RWPE2 (cell line): ENCODE measurements at regions not wholly inside any gene's neighbourhood (a gene's known extent, or its start where the extent isn't known, plus 50 kb on each side); places are given as distances from the start of the nearest gene placed in this dataset.

Experiments
- ATAC-seq: fragments of 200-7000 bp; cut with Tn5 transposase; 3 replicates; pipeline ENCODE4 v1.9.1; 2021; ENCODE audit warnings: low read depth
- DNase-seq: peaks from one replicate; pipeline ENCODE4 v3.0.0-alpha.2; 2020; ENCODE audit warnings: low spot score
- H3K27ac ChIP-seq: fragments of 450-650 bp; 2 replicates; pipeline ENCODE4 v1.5.1; 2017; ENCODE audit warnings: mild to moderate bottlenecking; ENCODE audit not compliant: poor library complexity, severe bottlenecking
- H3K27me3 ChIP-seq: fragments of 250-450 bp; sonication (Bioruptor Pico); 2 replicates; pipeline ENCODE4 v1.5.1; 2021; ENCODE audit warnings: mild to moderate bottlenecking, moderate library complexity; ENCODE audit not compliant: insufficient read depth, poor library complexity, severe bottlenecking
- H3K36me3 ChIP-seq: fragments of 250-450 bp; sonication (Bioruptor Pico); 2 replicates; pipeline ENCODE4 v1.5.1; 2020; ENCODE audit warnings: low read depth, mild to moderate bottlenecking, moderate library complexity
- H3K4me1 ChIP-seq: fragments of 250-450 bp; sonication (Bioruptor Pico); 2 replicates; pipeline ENCODE4 v1.5.1; 2021; ENCODE audit warnings: mild to moderate bottlenecking, moderate library complexity; ENCODE audit not compliant: insufficient read depth, poor library complexity, severe bottlenecking
- H3K4me3 ChIP-seq: fragments of 250-450 bp; sonication (Bioruptor Pico); 2 replicates; pipeline ENCODE4 v1.5.1; 2021; ENCODE audit warnings: mild to moderate bottlenecking, moderate library complexity; ENCODE audit not compliant: severe bottlenecking
- H3K9me3 ChIP-seq: fragments of 250-450 bp; sonication (Bioruptor Pico); 2 replicates; pipeline ENCODE4 v1.5.1; 2021; ENCODE audit warnings: mild to moderate bottlenecking, moderate library complexity; ENCODE audit not compliant: severe bottlenecking
- CTCF ChIP-seq: fragments of 450-650 bp; IDR thresholded peaks from one replicate; pipeline ENCODE4 v1.5.1; 2017; ENCODE audit warnings: mild to moderate bottlenecking, moderate library complexity; ENCODE audit not compliant: poor library complexity, severe bottlenecking

- no peak for ATAC-seq
- no peaks in the 10 kb centered on the region for H3K4me1 ChIP-seq
- H3K9me3 ChIP-seq, result no peaks in the 10 kb centered on the region
- H3K36me3 ChIP-seq, result no peaks in the 10 kb centered on the region
- H3K27me3 ChIP-seq, result no peaks in the 10 kb centered on the region
- no peak for TF ChIP-seq CTCF
- H3K4me3 ChIP-seq, result no peak overlapping the region
- H3K27ac ChIP-seq, result no peak overlapping the region
- DNase-seq, result peak; percentile 16
These were observed 222.6 kb upstream of the SALL3 start for GRCh38 chr18:78757014-78757413.

GRCh38 chr18:78758496-78758895, 221.1 kb upstream of the SALL3 start:
- H3K9me3 ChIP-seq, result no peaks in the 10 kb centered on the region
- peak; percentile 7 for DNase-seq
- H3K27ac ChIP-seq, result no peak overlapping the region
- H3K4me1 ChIP-seq, result no peaks in the 10 kb centered on the region
- H3K27me3 ChIP-seq, result no peaks in the 10 kb centered on the region
- no peak for TF ChIP-seq CTCF
- no peak overlapping the region for H3K4me3 ChIP-seq
- no peaks in the 10 kb centered on the region for H3K36me3 ChIP-seq
- no peak for ATAC-seq

GRCh38 chr18:78762753-78763152, 216.9 kb upstream of the SALL3 start:
- H3K27me3 ChIP-seq, result no peaks in the 10 kb centered on the region
- H3K9me3 ChIP-seq, result no peaks in the 10 kb centered on the region
- H3K27ac ChIP-seq, result no peak overlapping the region
- ATAC-seq, result no peak
- no peaks in the 10 kb centered on the region for H3K4me1 ChIP-seq
- TF ChIP-seq CTCF, result no peak
- no peaks in the 10 kb centered on the region for H3K36me3 ChIP-seq
- no peak for DNase-seq
- H3K4me3 ChIP-seq, result no peak overlapping the region

GRCh38 chr18:78764544-78764943, 215.1 kb upstream of the SALL3 start:
- TF ChIP-seq CTCF, result no peak
- Histone ChIP-seq H3K4me1 (no peaks in the 10 kb centered on the region), H3K27ac (no peak overlapping the region), H3K4me3 (no peak overlapping the region), H3K9me3 (no peaks in the 10 kb centered on the region), H3K27me3 (no peaks in the 10 kb centered on the region), H3K36me3 (no peaks in the 10 kb centered on the region)
- DNase-seq (no peak), ATAC-seq (no peak)

GRCh38 chr18:78765142-78765541, 214.5 kb upstream of the SALL3 start:
- no peak overlapping the region for H3K4me3 ChIP-seq
- no peaks in the 10 kb centered on the region for H3K36me3 ChIP-seq
- ATAC-seq (no peak), DNase-seq (no peak)
- TF ChIP-seq CTCF, result no peak
- H3K27me3 ChIP-seq, result no peaks in the 10 kb centered on the region
- H3K27ac ChIP-seq, result no peak overlapping the region
- H3K4me1 ChIP-seq, result no peaks in the 10 kb centered on the region
- no peaks in the 10 kb centered on the region for H3K9me3 ChIP-seq
